GM10266 (cell line): ENCODE measurements at regions not wholly inside any gene's neighbourhood (a gene's known extent, or its start where the extent isn't known, plus 50 kb on each side); places are given as distances from the start of the nearest gene placed in this dataset.

Experiments
- DNase-seq: peaks from one replicate; pipeline ENCODE4 v3.0.0; 2012; ENCODE audit errors: extremely low spot score
- TF ChIP-seq, protein P1 (sequence below): IDR thresholded peaks from 2 replicates; pipeline ENCODE4 v1.5.1; 2012; ENCODE audit warnings: mild to moderate bottlenecking, low read depth; ENCODE audit not compliant: control insufficient read depth, insufficient read depth; ENCODE audit errors: missing control alignments

DNA sequence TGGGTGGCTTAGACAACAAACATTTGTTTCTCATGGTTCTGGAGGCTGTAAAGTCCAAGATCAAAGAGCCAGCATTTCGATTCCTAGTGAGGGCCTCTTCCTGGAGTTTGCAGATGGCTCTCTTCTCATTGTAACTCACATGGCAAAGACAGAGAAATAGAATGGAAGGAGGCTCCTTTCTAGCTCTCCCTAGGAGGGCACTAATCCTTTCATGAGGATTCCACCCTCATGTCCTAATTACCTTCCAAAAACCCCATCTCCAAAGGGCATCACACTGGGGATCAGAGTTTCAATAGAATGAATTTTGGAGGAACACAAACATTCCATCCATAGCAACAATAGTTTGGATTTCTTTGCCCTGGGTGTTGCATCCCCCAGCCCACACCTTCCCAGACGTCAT lies 247.3 kb downstream of the TTLL7 start:
- no peak for DNase-seq
- TF ChIP-seq, protein P1, sequence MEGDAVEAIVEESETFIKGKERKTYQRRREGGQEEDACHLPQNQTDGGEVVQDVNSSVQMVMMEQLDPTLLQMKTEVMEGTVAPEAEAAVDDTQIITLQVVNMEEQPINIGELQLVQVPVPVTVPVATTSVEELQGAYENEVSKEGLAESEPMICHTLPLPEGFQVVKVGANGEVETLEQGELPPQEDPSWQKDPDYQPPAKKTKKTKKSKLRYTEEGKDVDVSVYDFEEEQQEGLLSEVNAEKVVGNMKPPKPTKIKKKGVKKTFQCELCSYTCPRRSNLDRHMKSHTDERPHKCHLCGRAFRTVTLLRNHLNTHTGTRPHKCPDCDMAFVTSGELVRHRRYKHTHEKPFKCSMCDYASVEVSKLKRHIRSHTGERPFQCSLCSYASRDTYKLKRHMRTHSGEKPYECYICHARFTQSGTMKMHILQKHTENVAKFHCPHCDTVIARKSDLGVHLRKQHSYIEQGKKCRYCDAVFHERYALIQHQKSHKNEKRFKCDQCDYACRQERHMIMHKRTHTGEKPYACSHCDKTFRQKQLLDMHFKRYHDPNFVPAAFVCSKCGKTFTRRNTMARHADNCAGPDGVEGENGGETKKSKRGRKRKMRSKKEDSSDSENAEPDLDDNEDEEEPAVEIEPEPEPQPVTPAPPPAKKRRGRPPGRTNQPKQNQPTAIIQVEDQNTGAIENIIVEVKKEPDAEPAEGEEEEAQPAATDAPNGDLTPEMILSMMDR = no peak

DNA sequence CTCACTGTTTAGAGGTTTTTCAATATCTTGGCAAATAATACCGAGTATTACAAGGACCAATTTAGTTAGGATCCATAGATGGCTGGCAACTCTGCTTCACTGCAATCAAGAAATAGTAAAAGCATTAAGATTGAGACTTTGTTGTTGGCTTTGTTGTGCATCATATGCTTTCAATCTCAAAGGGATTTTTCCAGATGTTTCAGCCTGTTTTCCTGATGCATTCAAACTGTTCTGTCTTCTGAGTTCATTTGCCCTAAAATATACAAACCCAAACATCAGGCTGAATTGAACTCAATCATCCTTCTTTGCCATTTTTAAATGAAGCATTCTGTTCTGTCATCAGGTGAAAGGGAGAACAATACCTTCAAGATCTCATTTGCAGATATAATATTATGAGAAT lies 248.7 kb downstream of the TTLL7 start:
- DNase-seq = no peak
- TF ChIP-seq, protein P1 = no peak

- no peak for DNase-seq
- TF ChIP-seq, protein P1 = no peak
Observed at GRCh38 chr1:83747853-83748482, 251.0 kb downstream of the TTLL7 start.

- no peak for DNase-seq
Observed at GRCh38 chr1:83746234-83746633, 252.7 kb downstream of the TTLL7 start.

GRCh38 chr1:83742446-83742845 lies 256.5 kb downstream of the TTLL7 start:
- TF ChIP-seq, protein P1 = no peak
- no peak for DNase-seq

More at GRCh38 chr1:83746234-83746633, 252.7 kb downstream of the TTLL7 start:
- TF ChIP-seq, protein P1 = no peak

DNA sequence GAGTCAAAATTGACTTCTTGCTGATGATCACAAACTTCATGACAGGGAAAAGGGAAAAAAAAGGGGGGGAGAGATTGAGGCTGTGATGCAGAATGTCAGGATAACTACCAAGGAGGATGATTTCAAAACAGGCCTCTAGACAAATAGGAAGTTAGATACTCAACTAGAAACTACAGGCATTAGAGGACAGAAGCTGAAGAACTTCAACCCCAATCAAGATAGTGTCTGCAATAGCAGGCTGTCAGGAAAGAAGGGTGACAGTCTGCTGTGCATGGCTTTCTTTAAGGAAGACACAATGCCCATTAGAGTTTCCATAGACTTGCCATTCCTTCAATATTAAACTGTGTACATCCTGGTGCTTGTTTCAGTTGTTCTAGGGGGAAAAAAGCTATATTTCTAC lies 257.2 kb downstream of the TTLL7 start:
- DNase-seq = no peak
- TF ChIP-seq, protein P1 = no peak

DNA sequence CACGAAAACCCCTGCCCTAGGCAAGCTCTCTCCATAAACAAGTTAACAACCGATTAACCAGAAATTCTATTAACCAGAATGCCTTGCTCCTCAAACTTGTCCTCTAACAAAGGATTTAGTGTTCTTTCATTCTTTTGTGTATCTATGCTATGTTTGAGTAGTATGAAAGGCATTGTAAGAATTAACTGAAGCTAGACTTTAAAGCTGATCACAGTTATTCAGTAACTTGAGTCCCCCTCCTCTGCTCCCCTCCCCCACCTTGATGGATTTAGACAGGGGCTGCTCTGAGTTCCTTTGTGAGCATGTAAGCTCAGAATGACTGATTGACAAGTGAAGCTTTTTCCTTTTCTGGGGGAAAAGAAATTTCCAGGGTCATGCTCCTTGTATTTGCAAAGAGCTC lies 257.6 kb downstream of the TTLL7 start:
- TF ChIP-seq, protein P1 = no peak
- no peak for DNase-seq
